Activated T-helper 1 cell treated with anti-CD3 and anti-CD28 coated beads, Interleukin-12 subunit alpha, Interleukin-12 subunit beta, Interleukin-2, Interleukin-4 antibody, amounts not matched to agents 30 ng/mL and 10 ng/mL and 1 ng/mL, durations not matched to agents 14 hours and 24 hours and 36 hours (primary cell): ENCODE measurements at regions not wholly inside any gene's neighbourhood (a gene's known extent, or its start where the extent isn't known, plus 50 kb on each side); places are given as distances from the start of the nearest gene placed in this dataset.

Experiments
- DNase-seq: peaks from one replicate; pipeline ENCODE4 v3.0.0; 2021; ENCODE audit warnings: low spot score
- H3K27ac Mint-ChIP-seq: one replicate; pipeline ENCODE4 v1.8.0; 2021; ENCODE audit warnings: mild to moderate bottlenecking, mixed read lengths
- H3K27me3 Mint-ChIP-seq: one replicate; pipeline ENCODE4 v1.8.0; 2022; ENCODE audit warnings: mild to moderate bottlenecking, moderate library complexity, mixed read lengths; ENCODE audit not compliant: insufficient read depth
- H3K36me3 Mint-ChIP-seq: one replicate; pipeline ENCODE4 v1.8.0; 2021; ENCODE audit warnings: low read depth, mixed read lengths
- H3K4me1 Mint-ChIP-seq: one replicate; pipeline ENCODE4 v1.8.0; 2021; ENCODE audit warnings: low read depth, mixed read lengths
- H3K4me3 Mint-ChIP-seq: one replicate; pipeline ENCODE4 v1.8.0; 2021; ENCODE audit warnings: mild to moderate bottlenecking, moderate library complexity, mixed read lengths
- H3K9me3 Mint-ChIP-seq: one replicate; pipeline ENCODE4 v1.8.0; 2021; ENCODE audit warnings: mixed read lengths
- intact Hi-C: fragments of 100-400 bp; cut with micrococcal nuclease; formaldehyde crosslinking; loops from one replicate; pipeline ENCODE4 v1.15.1; 2024

- DNase-seq, result no peak
- H3K4me3 Mint-ChIP-seq, result no peak overlapping the region
- H3K36me3 Mint-ChIP-seq, result no peaks in the 10 kb centered on the region
- no peaks in the 10 kb centered on the region for H3K4me1 Mint-ChIP-seq
- no peak overlapping the region for H3K27ac Mint-ChIP-seq
- H3K9me3 Mint-ChIP-seq, result peaks cover 4% of the 10 kb centered on the region
- no peaks in the 10 kb centered on the region for H3K27me3 Mint-ChIP-seq
- intact Hi-C loops, result no loop called here
Observed at GRCh38 chr22:49580024-49580423, 247.6 kb downstream of the BRD1 start.

- Mint-ChIP-seq H3K27ac (no peak overlapping the region), H3K36me3 (no peaks in the 10 kb centered on the region), H3K27me3 (no peaks in the 10 kb centered on the region), H3K4me1 (no peaks in the 10 kb centered on the region), H3K4me3 (no peak overlapping the region), H3K9me3 (peaks cover 4% of the 10 kb centered on the region)
- DNase-seq, result no peak
- intact Hi-C loops, result no loop called here
Observed at GRCh38 chr22:49577168-49578060, 250.3 kb downstream of the BRD1 start.

- Mint-ChIP-seq H3K27ac (no peak overlapping the region), H3K36me3 (no peaks in the 10 kb centered on the region), H3K4me1 (no peaks in the 10 kb centered on the region), H3K9me3 (peaks cover 4% of the 10 kb centered on the region), H3K4me3 (no peak overlapping the region), H3K27me3 (no peaks in the 10 kb centered on the region)
- no peak for DNase-seq
- intact Hi-C loops, result no loop called here
Observed at GRCh38 chr22:49576241-49577141, 251.2 kb downstream of the BRD1 start.

GRCh38 chr22:49575703-49576081, 252.0 kb downstream of the BRD1 start:
- Mint-ChIP-seq H3K4me3 (no peak overlapping the region), H3K27ac (no peak overlapping the region), H3K9me3 (peaks cover 4% of the 10 kb centered on the region), H3K36me3 (no peaks in the 10 kb centered on the region), H3K27me3 (no peaks in the 10 kb centered on the region), H3K4me1 (no peaks in the 10 kb centered on the region)
- intact Hi-C loops, result no loop called here
- DNase-seq, result no peak

GRCh38 chr22:49574881-49575702, 252.6 kb downstream of the BRD1 start:
- intact Hi-C loops, result no loop called here
- peaks cover 4% of the 10 kb centered on the region for H3K9me3 Mint-ChIP-seq
- no peak for DNase-seq
- H3K36me3 Mint-ChIP-seq, result no peaks in the 10 kb centered on the region
- H3K4me1 Mint-ChIP-seq, result no peaks in the 10 kb centered on the region
- no peak overlapping the region for H3K27ac Mint-ChIP-seq
- H3K4me3 Mint-ChIP-seq, result no peak overlapping the region
- H3K27me3 Mint-ChIP-seq, result no peaks in the 10 kb centered on the region

DNA sequence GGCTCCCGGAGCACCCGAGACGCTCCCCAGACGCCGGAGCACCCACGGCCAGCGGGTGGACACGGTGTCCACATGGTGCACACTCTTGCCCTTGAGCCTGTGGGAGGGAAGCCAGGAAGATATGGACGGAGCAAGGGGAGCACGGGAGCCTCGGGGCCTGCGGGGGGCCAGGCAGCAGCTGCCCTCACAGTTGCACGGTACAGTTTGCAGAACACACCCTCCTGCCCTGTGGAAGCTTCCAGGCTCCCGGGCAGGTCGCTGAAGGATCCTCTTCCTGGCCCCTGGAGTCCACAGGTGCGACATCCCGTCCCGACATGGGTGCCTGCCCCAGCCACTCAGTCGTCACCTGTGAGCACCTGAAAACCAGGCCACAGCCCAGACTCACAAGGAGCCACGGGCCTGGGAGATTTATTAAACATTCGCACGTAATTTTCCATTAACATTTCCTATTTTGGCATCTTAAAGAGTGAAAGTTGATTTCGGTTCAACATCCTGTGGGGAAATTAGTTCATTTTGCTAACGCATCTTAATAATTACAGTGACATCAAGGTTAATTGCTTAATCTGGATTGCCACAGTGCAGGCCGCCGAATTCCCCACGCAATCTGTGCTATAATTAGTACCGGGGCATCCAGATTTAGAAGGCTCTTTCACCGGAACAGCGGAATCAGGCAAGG, 253.3 kb downstream of the BRD1 start:
- H3K9me3 Mint-ChIP-seq, result peaks cover 4% of the 10 kb centered on the region
- intact Hi-C loops, result no loop called here
- H3K4me3 Mint-ChIP-seq, result no peak overlapping the region
- no peaks in the 10 kb centered on the region for H3K27me3 Mint-ChIP-seq
- H3K27ac Mint-ChIP-seq, result no peak overlapping the region
- H3K36me3 Mint-ChIP-seq, result no peaks in the 10 kb centered on the region
- no peaks in the 10 kb centered on the region for H3K4me1 Mint-ChIP-seq
- DNase-seq, result no peak

- no peaks in the 10 kb centered on the region for H3K36me3 Mint-ChIP-seq
- H3K9me3 Mint-ChIP-seq, result no peaks in the 10 kb centered on the region
- H3K4me1 Mint-ChIP-seq, result no peaks in the 10 kb centered on the region
- no peak overlapping the region for H3K27ac Mint-ChIP-seq
- intact Hi-C loops, result no loop called here
- H3K27me3 Mint-ChIP-seq, result no peaks in the 10 kb centered on the region
- H3K4me3 Mint-ChIP-seq, result no peak overlapping the region
- no peak for DNase-seq
Observed at GRCh38 chr22:49573109-49573765, 254.4 kb downstream of the BRD1 start.

- DNase-seq, result no peak
- no peak overlapping the region for H3K27ac Mint-ChIP-seq
Observed at GRCh38 chr22:49571326-49571725, 256.3 kb downstream of the BRD1 start.

GRCh38 chr22:49570032-49570848, 257.4 kb downstream of the BRD1 start:
- Mint-ChIP-seq H3K4me3 (no peak overlapping the region), H3K9me3 (no peaks in the 10 kb centered on the region), H3K4me1 (no peaks in the 10 kb centered on the region), H3K27ac (no peak overlapping the region), H3K36me3 (no peaks in the 10 kb centered on the region), H3K27me3 (no peaks in the 10 kb centered on the region)
- DNase-seq, result no peak
- intact Hi-C loops, result no loop called here

More at GRCh38 chr22:49571326-49571725, 256.3 kb downstream of the BRD1 start:
- H3K9me3 Mint-ChIP-seq, result no peaks in the 10 kb centered on the region
- no peak overlapping the region for H3K4me3 Mint-ChIP-seq
- H3K4me1 Mint-ChIP-seq, result no peaks in the 10 kb centered on the region
- H3K36me3 Mint-ChIP-seq, result no peaks in the 10 kb centered on the region
- intact Hi-C loops, result no loop called here
- no peaks in the 10 kb centered on the region for H3K27me3 Mint-ChIP-seq

- DNase-seq, result no peak
- no peaks in the 10 kb centered on the region for H3K4me1 Mint-ChIP-seq
- H3K27ac Mint-ChIP-seq, result no peak overlapping the region
- intact Hi-C loops, result no loop called here
- no peak overlapping the region for H3K4me3 Mint-ChIP-seq
- no peaks in the 10 kb centered on the region for H3K36me3 Mint-ChIP-seq
- no peaks in the 10 kb centered on the region for H3K27me3 Mint-ChIP-seq
- H3K9me3 Mint-ChIP-seq, result no peaks in the 10 kb centered on the region
Observed at GRCh38 chr22:49569286-49570031, 258.2 kb downstream of the BRD1 start.

- intact Hi-C loops, result no loop called here
- no peaks in the 10 kb centered on the region for H3K4me1 Mint-ChIP-seq
- no peak overlapping the region for H3K4me3 Mint-ChIP-seq
- DNase-seq, result no peak
- H3K27me3 Mint-ChIP-seq, result no peaks in the 10 kb centered on the region
- H3K9me3 Mint-ChIP-seq, result no peaks in the 10 kb centered on the region
- no peak overlapping the region for H3K27ac Mint-ChIP-seq
- no peaks in the 10 kb centered on the region for H3K36me3 Mint-ChIP-seq
Observed at GRCh38 chr22:49568751-49569285, 258.9 kb downstream of the BRD1 start.
